Adipocyte (in vitro differentiated cells): ENCODE measurements at regions not wholly inside any gene's neighbourhood (a gene's known extent, or its start where the extent isn't known, plus 50 kb on each side); places are given as distances from the start of the nearest gene placed in this dataset.
A peak's percentile ranks its signal among the peaks of the same experiment; 100 is the strongest.

Experiments used
- DNase-seq: peaks from one replicate; pipeline ENCODE4 v3.0.0-alpha.2; 2015; ENCODE audit warnings: low read depth
- H3K27me3 ChIP-seq: replicated peaks from 2 replicates; pipeline ENCODE4 v1.7.0; 2013; ENCODE audit warnings: mild to moderate bottlenecking, low read length, moderate library complexity; ENCODE audit not compliant: control insufficient read depth, insufficient read depth
- H3K36me3 ChIP-seq: 2 replicates; pipeline ENCODE4 v1.7.0; 2013; ENCODE audit warnings: low read length, mild to moderate bottlenecking, moderate library complexity; ENCODE audit not compliant: control insufficient read depth, insufficient read depth, severe bottlenecking
- H3K4me1 ChIP-seq: 2 replicates; pipeline ENCODE4 v1.7.0; 2013; ENCODE audit warnings: mild to moderate bottlenecking, low read length, moderate library complexity; ENCODE audit not compliant: control insufficient read depth, insufficient read depth
- H3K4me3 ChIP-seq: 2 replicates; pipeline ENCODE4 v1.7.0; 2013; ENCODE audit warnings: mild to moderate bottlenecking, low read length, moderate library complexity
- H3K9ac ChIP-seq: 2 replicates; pipeline ENCODE4 v1.7.0; 2013; ENCODE audit warnings: mild to moderate bottlenecking, low read length, moderate library complexity
- H3K9me3 ChIP-seq: 2 replicates; pipeline ENCODE4 v1.7.0; 2013; ENCODE audit warnings: mild to moderate bottlenecking, low read length, moderate library complexity; ENCODE audit not compliant: control insufficient read depth

DNA sequence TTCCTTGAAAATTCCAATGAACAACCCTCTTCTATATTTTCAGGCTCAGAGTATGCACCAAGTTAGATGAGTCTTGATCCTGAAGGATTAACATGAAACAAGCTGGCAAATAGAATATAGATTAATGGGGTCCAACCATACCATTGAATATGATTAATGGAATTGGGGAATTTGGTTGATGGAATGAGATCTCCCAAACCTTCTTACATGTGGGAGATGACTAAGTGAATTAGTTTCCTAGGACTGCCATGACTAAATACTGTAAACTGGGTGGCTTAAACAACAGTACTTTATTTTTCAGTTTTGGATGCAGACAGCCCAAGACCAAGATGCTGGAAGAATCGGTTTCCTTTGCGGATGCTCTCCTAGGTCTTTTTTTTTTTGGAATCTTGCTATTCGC, 347.0 kb downstream of the QKI start:
- H3K4me3 ChIP-seq: no peak overlapping the region
- no peaks in the 10 kb centered on the region for H3K27me3 ChIP-seq
- H3K9ac ChIP-seq: no peak overlapping the region
- H3K4me1 ChIP-seq: no peaks in the 10 kb centered on the region
- DNase-seq: peak; percentile 15
- no peaks in the 10 kb centered on the region for H3K9me3 ChIP-seq
- no peaks in the 10 kb centered on the region for H3K36me3 ChIP-seq

- Histone ChIP-seq H3K27me3 (no peaks in the 10 kb centered on the region), H3K36me3 (no peaks in the 10 kb centered on the region)
- no peak for DNase-seq
These were observed 346.3 kb downstream of the QKI start for GRCh38 chr6:163760860-163761259.

GRCh38 chr6:163759542-163759941, 345.0 kb downstream of the QKI start:
- DNase-seq: peak; percentile 17
- H3K27me3 ChIP-seq: no peaks in the 10 kb centered on the region
- H3K36me3 ChIP-seq: no peaks in the 10 kb centered on the region

More at GRCh38 chr6:163760860-163761259, 346.3 kb downstream of the QKI start:
- H3K9me3 ChIP-seq: no peaks in the 10 kb centered on the region
- H3K9ac ChIP-seq: no peak overlapping the region
- no peaks in the 10 kb centered on the region for H3K4me1 ChIP-seq
- no peak overlapping the region for H3K4me3 ChIP-seq

DNA sequence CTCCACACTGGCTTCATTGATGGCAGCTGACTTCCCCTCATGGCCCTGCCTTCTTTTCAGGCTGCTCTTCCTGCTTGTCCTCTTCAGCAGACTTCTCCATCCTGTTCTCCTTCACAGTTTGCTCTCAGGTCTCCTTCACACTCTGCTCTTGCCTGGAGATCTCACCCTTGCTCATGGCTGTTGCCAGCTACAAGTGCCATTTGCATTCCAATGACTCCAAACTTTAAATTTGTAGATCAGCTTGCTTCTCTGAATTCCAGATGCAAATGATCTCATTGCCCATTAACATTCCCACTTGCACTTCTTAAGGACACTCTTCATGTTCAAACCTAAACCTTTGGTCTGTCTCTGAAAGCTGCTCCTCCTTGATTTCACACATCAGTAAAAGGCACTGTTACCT, 343.0 kb downstream of the QKI start:
- no peak for DNase-seq
- H3K27me3 ChIP-seq: no peaks in the 10 kb centered on the region
- no peaks in the 10 kb centered on the region for H3K4me1 ChIP-seq

More at GRCh38 chr6:163759542-163759941, 345.0 kb downstream of the QKI start:
- Histone ChIP-seq H3K4me1 (no peaks in the 10 kb centered on the region), H3K9me3 (no peaks in the 10 kb centered on the region), H3K4me3 (no peak overlapping the region), H3K9ac (no peak overlapping the region)

GRCh38 chr6:163756079-163756478, 341.6 kb downstream of the QKI start:
- H3K4me1 ChIP-seq: no peaks in the 10 kb centered on the region
- no peaks in the 10 kb centered on the region for H3K27me3 ChIP-seq
- no peaks in the 10 kb centered on the region for H3K36me3 ChIP-seq
- peaks cover 4% of the 10 kb centered on the region for H3K9me3 ChIP-seq
- H3K9ac ChIP-seq: no peak overlapping the region
- no peak overlapping the region for H3K4me3 ChIP-seq
- DNase-seq: peak; percentile 87

More for the DNA sequence above, 343.0 kb downstream of the QKI start:
- H3K9me3 ChIP-seq: peaks cover 4% of the 10 kb centered on the region
- no peak overlapping the region for H3K4me3 ChIP-seq
- H3K36me3 ChIP-seq: no peaks in the 10 kb centered on the region
- H3K9ac ChIP-seq: no peak overlapping the region

- DNase-seq: no peak
- Histone ChIP-seq H3K27me3 (no peaks in the 10 kb centered on the region), H3K9me3 (peaks cover 4% of the 10 kb centered on the region), H3K36me3 (no peaks in the 10 kb centered on the region), H3K4me1 (no peaks in the 10 kb centered on the region), H3K9ac (no peak overlapping the region), H3K4me3 (no peak overlapping the region)
These were observed 340.3 kb downstream of the QKI start for GRCh38 chr6:163754866-163755265.

DNA sequence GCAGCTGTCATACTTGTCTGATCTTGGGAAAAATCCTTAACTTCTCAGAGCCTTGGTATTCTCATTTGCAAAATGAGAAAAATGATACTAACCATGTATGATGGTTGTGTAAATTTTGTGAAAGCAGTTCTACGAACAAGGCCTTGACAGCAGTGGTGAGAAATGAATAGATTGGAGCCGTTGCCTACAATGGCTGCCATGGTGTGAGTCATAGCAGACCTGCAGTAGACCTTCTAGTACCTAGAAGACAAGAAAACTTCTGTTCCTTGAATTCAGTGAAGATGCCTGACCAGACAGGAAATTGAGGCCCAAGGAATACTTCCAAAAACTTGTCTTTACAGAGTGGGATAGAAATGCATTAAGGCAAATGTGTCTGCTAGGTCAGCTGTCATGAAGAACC, 338.9 kb downstream of the QKI start:
- no peaks in the 10 kb centered on the region for H3K4me1 ChIP-seq
- H3K4me3 ChIP-seq: no peak overlapping the region
- no peak overlapping the region for H3K9ac ChIP-seq
- H3K36me3 ChIP-seq: no peaks in the 10 kb centered on the region
- no peak for DNase-seq
- peaks cover 4% of the 10 kb centered on the region for H3K9me3 ChIP-seq
- H3K27me3 ChIP-seq: no peaks in the 10 kb centered on the region

DNA sequence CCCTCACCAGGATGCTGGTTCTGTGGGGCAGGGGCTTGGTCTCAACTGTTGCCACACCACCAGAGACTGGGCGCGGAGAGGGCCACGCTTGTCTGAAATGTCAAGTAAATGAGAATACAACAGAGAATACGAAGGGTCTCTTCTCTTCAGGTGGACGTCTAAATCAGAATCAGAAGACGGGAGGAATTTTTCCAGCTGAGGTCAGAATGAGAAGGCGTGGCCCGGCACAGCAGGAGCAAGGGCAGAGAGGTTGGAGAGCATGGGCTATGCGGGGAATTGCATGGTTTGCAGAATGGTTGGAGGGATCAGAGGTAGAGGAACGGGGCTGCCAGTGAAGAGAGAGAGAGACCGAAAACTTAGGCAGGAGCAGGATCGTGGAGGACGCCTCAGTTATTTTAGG, 337.9 kb downstream of the QKI start:
- Histone ChIP-seq H3K4me3 (no peak overlapping the region), H3K9ac (no peak overlapping the region), H3K4me1 (no peaks in the 10 kb centered on the region), H3K36me3 (no peaks in the 10 kb centered on the region), H3K9me3 (peaks cover 4% of the 10 kb centered on the region), H3K27me3 (no peaks in the 10 kb centered on the region)
- no peak for DNase-seq

- H3K9ac ChIP-seq: no peak overlapping the region
- peaks cover 4% of the 10 kb centered on the region for H3K9me3 ChIP-seq
- no peak overlapping the region for H3K4me3 ChIP-seq
- no peak for DNase-seq
- H3K4me1 ChIP-seq: peaks cover 2% of the 10 kb centered on the region
- H3K27me3 ChIP-seq: no peaks in the 10 kb centered on the region
- no peaks in the 10 kb centered on the region for H3K36me3 ChIP-seq
These were observed 336.6 kb downstream of the QKI start for GRCh38 chr6:163751032-163751525.

DNA sequence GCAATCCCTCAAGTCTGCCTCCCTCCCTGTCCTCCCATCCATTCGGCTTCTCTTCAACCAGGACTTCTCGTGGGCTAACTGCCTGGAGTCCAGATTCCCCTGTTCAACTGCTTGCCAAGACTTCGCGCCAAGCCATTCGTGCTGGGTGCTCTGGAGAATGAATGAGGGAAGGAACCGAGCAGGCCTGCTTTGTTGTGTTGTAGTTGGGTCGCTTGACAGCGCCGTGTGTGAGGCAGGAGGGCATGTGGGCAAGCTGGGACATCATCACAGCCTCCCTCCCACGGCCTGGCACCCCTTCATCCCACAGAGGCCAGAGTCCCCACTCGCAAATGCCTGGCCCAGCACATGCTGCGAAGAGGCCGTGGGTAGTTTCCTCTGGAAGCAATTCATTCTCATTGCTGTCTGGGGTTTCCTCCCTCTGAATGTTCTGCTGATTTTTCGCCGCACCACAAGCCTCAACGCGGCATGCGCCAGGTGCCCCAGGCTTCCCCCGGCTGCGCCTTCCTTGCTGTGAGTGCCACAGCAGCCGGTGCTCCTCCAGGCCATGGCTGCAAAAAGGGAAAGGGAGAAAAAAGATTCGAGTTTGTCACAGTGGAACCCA, 336.0 kb downstream of the QKI start:
- Histone ChIP-seq H3K36me3 (no peaks in the 10 kb centered on the region), H3K27me3 (no peaks in the 10 kb centered on the region), H3K4me1 (peaks cover 7% of the 10 kb centered on the region), H3K9me3 (peaks cover 4% of the 10 kb centered on the region), H3K9ac (no peak overlapping the region), H3K4me3 (no peak overlapping the region)
- DNase-seq: no peak

DNA sequence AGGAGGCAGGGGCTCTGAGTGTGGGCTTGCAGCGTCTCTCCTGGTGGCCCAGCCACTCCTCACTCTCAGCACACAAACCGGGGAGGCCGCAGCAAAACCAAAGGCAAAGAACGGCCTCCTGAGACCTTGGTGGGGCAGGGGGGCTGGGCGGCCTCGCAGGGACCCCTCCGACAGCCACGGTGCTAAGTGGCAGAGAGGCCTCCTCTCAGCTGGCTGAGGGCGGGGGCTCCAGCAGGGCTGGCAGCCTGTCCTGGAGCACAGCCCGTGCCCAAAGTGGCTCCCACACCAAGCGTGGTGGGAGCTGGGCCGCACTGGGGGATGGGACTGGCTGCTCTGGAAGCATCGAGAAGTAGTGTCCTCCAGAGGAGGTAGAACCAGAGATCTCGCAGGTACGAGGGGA, 334.4 kb downstream of the QKI start:
- Histone ChIP-seq H3K36me3 (no peaks in the 10 kb centered on the region), H3K4me1 (peaks cover 12% of the 10 kb centered on the region), H3K9ac (no peak overlapping the region), H3K9me3 (peaks cover 4% of the 10 kb centered on the region), H3K4me3 (no peak overlapping the region), H3K27me3 (no peaks in the 10 kb centered on the region)
- no peak for DNase-seq

- no peak for DNase-seq
- no peak overlapping the region for H3K4me3 ChIP-seq
- H3K9ac ChIP-seq: no peak overlapping the region
- H3K27me3 ChIP-seq: no peaks in the 10 kb centered on the region
- peaks cover 12% of the 10 kb centered on the region for H3K4me1 ChIP-seq
- no peaks in the 10 kb centered on the region for H3K36me3 ChIP-seq
- no peaks in the 10 kb centered on the region for H3K9me3 ChIP-seq
These were observed 333.5 kb downstream of the QKI start for GRCh38 chr6:163748036-163748435.
